Ovary (tissue), 3 donors: ENCODE measurements at regions not wholly inside any gene's neighbourhood (a gene's known extent, or its start where the extent isn't known, plus 50 kb on each side); places are given as distances from the start of the nearest gene placed in this dataset.

ENCODE experiments used
- CTCF ChIP-seq, 3 donors: fragments of 450-650 bp in 2 of 3; fragments of 200-600 bp in 1 of 3; IDR thresholded peaks; one replicate each; pipeline versions ENCODE4 v1.5.1 to v1.8.0; 2016 to 2022; ENCODE audit warnings: antibody characterized with exemption in 3 of 3, mild to moderate bottlenecking in 1 of 3
- EP300 ChIP-seq: sonication (generic); formaldehyde crosslinking; IDR thresholded peaks from one replicate; pipeline ENCODE4 v1.6.1; 2017; ENCODE audit warnings: antibody characterized with exemption
- POLR2A ChIP-seq: fragments of 450-650 bp; IDR thresholded peaks from one replicate; pipeline ENCODE4 v1.6.1; 2017; ENCODE audit warnings: antibody characterized with exemption, mild to moderate bottlenecking, moderate library complexity
- donor health status: DM: no; HTN: no; CAD: no.

- TF ChIP-seq CTCF (IDR thresholded peaks at IDR 0.05) = no peak
- TF ChIP-seq EP300 = no peak
- TF ChIP-seq POLR2A = no peak
Measured at GRCh38 chr2:7792031-7792651, 874.9 kb downstream of the RNF144A start.
